PC-3 (cell line): ENCODE measurements at regions not wholly inside any gene's neighbourhood (a gene's known extent, or its start where the extent isn't known, plus 50 kb on each side); places are given as distances from the start of the nearest gene placed in this dataset.

ENCODE experiments used
- ATAC-seq: fragments of 200-7000 bp; cut with Tn5 transposase; 2 replicates; pipeline ENCODE4 v1.9.1; 2020; ENCODE audit warnings: mild to moderate bottlenecking, moderate library complexity
- BruUV-seq: library from RNA; stranded (reverse); fragments of 400-500 nt; replicated peaks from 2 replicates; lab custom pipeline; 2021; lab: Mats Ljungman, UMichigan
- CTCF ChIA-PET: fragments of 300-600 bp; sonication (Branson Sonifier 250); formaldehyde crosslinking; loops from one replicate; lab custom pipeline; 2022; ENCODE audit warnings: antibody characterized with exemption; lab: Charles Lee
- POLR2A ChIA-PET: fragments of 300-600 bp; sonication (Branson Sonifier 250); formaldehyde crosslinking; loops from one replicate; lab custom pipeline; 2022; ENCODE audit warnings: antibody characterized with exemption; ENCODE audit not compliant: unreplicated experiment; lab: Charles Lee
- DNase-seq: peaks from one replicate; pipeline ENCODE4 v3.0.0-alpha.2; 2015
- H2AFZ ChIP-seq: fragments of 300-600 bp; sonication (generic); 2 replicates; pipeline ENCODE4 v1.6.0; 2016; ENCODE audit warnings: antibody characterized with exemption, low read length
- H3F3A ChIP-seq: fragments of 300-600 bp; sonication (generic); one replicate; pipeline ENCODE4 v1.6.0; 2017; ENCODE audit warnings: antibody characterized with exemption, low read length, control low read depth, mild to moderate bottlenecking; ENCODE audit not compliant: unreplicated experiment
- H3K27ac ChIP-seq: fragments of 300-600 bp; sonication (generic); 2 replicates; pipeline ENCODE4 v1.5.1; 2016; ENCODE audit warnings: mild to moderate bottlenecking, low read length
- H3K27me3 ChIP-seq: fragments of 300-600 bp; sonication (generic); 2 replicates; pipeline ENCODE4 v1.6.1; 2016; ENCODE audit warnings: low read length, mixed read lengths
- H3K36me3 ChIP-seq: fragments of 300-600 bp; sonication (generic); 2 replicates; pipeline ENCODE4 v1.6.1; 2016; ENCODE audit warnings: low read depth, mixed run types, low read length, mixed read lengths
- H3K4me1 ChIP-seq: fragments of 300-600 bp; sonication (generic); 2 replicates; pipeline ENCODE4 v1.5.1; 2016; ENCODE audit warnings: low read length; ENCODE audit not compliant: insufficient read depth
- H3K4me2 ChIP-seq: fragments of 300-600 bp; sonication (generic); 2 replicates; pipeline ENCODE4 v1.6.0; 2016; ENCODE audit warnings: low read length
- H3K4me3 ChIP-seq: fragments of 300-600 bp; sonication (generic); 2 replicates; pipeline ENCODE4 v1.5.1; 2016; ENCODE audit warnings: mild to moderate bottlenecking, low read length, mixed read lengths
- H3K79me2 ChIP-seq: fragments of 300-600 bp; sonication (generic); 2 replicates; pipeline ENCODE4 v1.6.1; 2017; ENCODE audit warnings: low read length, mixed read lengths
- H3K9ac ChIP-seq: fragments of 300-600 bp; sonication (generic); 2 replicates; pipeline ENCODE4 v1.6.0; 2016; ENCODE audit warnings: mild to moderate bottlenecking, low read length
- H3K9me2 ChIP-seq: fragments of 300-600 bp; sonication (generic); replicated peaks from 2 replicates; pipeline ENCODE4 v1.6.1; 2016; ENCODE audit warnings: mixed run types, low read length, mixed read lengths
- H3K9me3 ChIP-seq: fragments of 300-600 bp; sonication (generic); 2 replicates; pipeline ENCODE4 v1.6.1; 2016; ENCODE audit warnings: low read length, mixed read lengths
- H4K20me1 ChIP-seq: fragments of 300-600 bp; sonication (generic); 2 replicates; pipeline ENCODE4 v1.6.1; 2016; ENCODE audit warnings: low read length, mixed read lengths
- CTCF ChIP-seq: fragments of 300-600 bp; sonication (generic); conservative IDR thresholded peaks from 2 replicates; pipeline ENCODE4 v1.5.1; 2017; ENCODE audit warnings: antibody characterized with exemption, low read depth, mild to moderate bottlenecking, low read length
- EZH2 ChIP-seq: fragments of 300-600 bp; sonication (generic); IDR thresholded peaks from one replicate; pipeline ENCODE4 v1.6.1; 2017; ENCODE audit warnings: antibody characterized with exemption, mild to moderate bottlenecking, low read length; ENCODE audit not compliant: unreplicated experiment
- EZH2phosphoT487 ChIP-seq: fragments of 300-600 bp; sonication (generic); IDR thresholded peaks from 2 replicates; pipeline ENCODE4 v1.6.1; 2018; ENCODE audit warnings: mild to moderate bottlenecking, antibody characterized with exemption, low read length, borderline replicate concordance
- intact Hi-C: fragments of 100-400 bp; cut with micrococcal nuclease; formaldehyde crosslinking; loops from 2 replicates; pipeline ENCODE4 v1.9.0; 2023

GRCh38 chr3:164278550-164278949 is 799.7 kb downstream of the SI start:
- intact Hi-C loops: no loop called here
- Histone ChIP-seq H3K36me3 (no peaks in the 10 kb centered on the region), H3K27ac (no peak overlapping the region), H3K9ac (no peak overlapping the region), H3K27me3 (no peaks in the 10 kb centered on the region), H2AFZ (no peak overlapping the region), H3K4me1 (no peaks in the 10 kb centered on the region), H3K9me3 (no peaks in the 10 kb centered on the region), H3K9me2 (no peaks in the 10 kb centered on the region), H3K4me3 (no peak overlapping the region), H3F3A (no peaks in the 10 kb centered on the region), H3K79me2 (no peaks in the 10 kb centered on the region), H3K4me2 (no peak overlapping the region), H4K20me1 (no peaks in the 10 kb centered on the region)
- TF ChIP-seq EZH2phosphoT487 (no peak), EZH2 (no peak), CTCF (no peak)
- CTCF ChIA-PET: no interaction called here
- DNase-seq: no peak
- ATAC-seq: no peak
- BruUV-seq: no TSS peak
- POLR2A ChIA-PET: no interaction called here

- H3K9me2 ChIP-seq: no peaks in the 10 kb centered on the region
- no peak for DNase-seq
- no peaks in the 10 kb centered on the region for H3K4me1 ChIP-seq
- BruUV-seq: no TSS peak
- no peaks in the 10 kb centered on the region for H3K9me3 ChIP-seq
- intact Hi-C loops: no loop called here
- no peak overlapping the region for H2AFZ ChIP-seq
- no peak for ATAC-seq
- no peaks in the 10 kb centered on the region for H4K20me1 ChIP-seq
- H3K36me3 ChIP-seq: no peaks in the 10 kb centered on the region
- no peak overlapping the region for H3K4me2 ChIP-seq
- H3K27me3 ChIP-seq: no peaks in the 10 kb centered on the region
- POLR2A ChIA-PET: no interaction called here
- H3F3A ChIP-seq: no peaks in the 10 kb centered on the region
- H3K27ac ChIP-seq: no peak overlapping the region
- no peaks in the 10 kb centered on the region for H3K79me2 ChIP-seq
- TF ChIP-seq EZH2phosphoT487 (no peak), EZH2 (no peak), CTCF (no peak)
- no peak overlapping the region for H3K4me3 ChIP-seq
- H3K9ac ChIP-seq: no peak overlapping the region
- CTCF ChIA-PET: no interaction called here
These were observed 811.2 kb downstream of the SI start for GRCh38 chr3:164267053-164267452.

- DNase-seq (peak; percentile 4), ATAC-seq (no peak; the same call in 1 of the 2 replicates)
- no peaks in the 10 kb centered on the region for H3K36me3 ChIP-seq
- BruUV-seq: no TSS peak
- CTCF ChIA-PET: interaction anchor here (1.0 kb wide), 1 partner anchor 359 kb away, joined by 3 read pairs; no protein-coding TSS in a partner anchor
- no peak overlapping the region for H2AFZ ChIP-seq
- H4K20me1 ChIP-seq: no peaks in the 10 kb centered on the region
- no peak overlapping the region for H3K9ac ChIP-seq
- H3K9me2 ChIP-seq: no peaks in the 10 kb centered on the region
- no peak overlapping the region for H3K4me3 ChIP-seq
- no peaks in the 10 kb centered on the region for H3F3A ChIP-seq
- no peaks in the 10 kb centered on the region for H3K4me1 ChIP-seq
- intact Hi-C loops: no loop called here
- POLR2A ChIA-PET: no interaction called here
- H3K4me2 ChIP-seq: no peak overlapping the region
- H3K27me3 ChIP-seq: no peaks in the 10 kb centered on the region
- no peak overlapping the region for H3K27ac ChIP-seq
- TF ChIP-seq CTCF (no peak), EZH2 (no peak)
- H3K9me3 ChIP-seq: no peaks in the 10 kb centered on the region
- no peaks in the 10 kb centered on the region for H3K79me2 ChIP-seq
These were observed 827.4 kb downstream of the SI start for GRCh38 chr3:164250923-164251322.
